NCI-H128 (cell line): ENCODE measurements at regions not wholly inside any gene's neighbourhood (a gene's known extent, or its start where the extent isn't known, plus 50 kb on each side); places are given as distances from the start of the nearest gene placed in this dataset.

Experiments used
- DNase-seq: peaks from one replicate; lab custom pipeline; 2025; ENCODE audit not compliant: unreplicated experiment; lab: John Stamatoyannopoulos, UW

GRCh38 chr12:19044891-19045290, 84.6 kb upstream of the PLEKHA5 start:
- no peak for DNase-seq

- DNase-seq = no peak
Measured at GRCh38 chr12:19045426-19045825, 84.1 kb upstream of the PLEKHA5 start.

- no peak for DNase-seq
Measured at GRCh38 chr12:19048943-19049342, 80.6 kb upstream of the PLEKHA5 start.

GRCh38 chr12:19052689-19053088, 76.8 kb upstream of the PLEKHA5 start:
- no peak for DNase-seq

- no peak for DNase-seq
Measured at GRCh38 chr12:19053218-19053617, 76.3 kb upstream of the PLEKHA5 start.

GRCh38 chr12:19054035-19054434, 75.5 kb upstream of the PLEKHA5 start:
- DNase-seq = no peak

- DNase-seq = no peak
Measured at GRCh38 chr12:19055589-19055988, 73.9 kb upstream of the PLEKHA5 start.

GRCh38 chr12:19058235-19059021, 71.1 kb upstream of the PLEKHA5 start:
- DNase-seq = no peak

- no peak for DNase-seq
Measured at GRCh38 chr12:19064713-19065112, 64.8 kb upstream of the PLEKHA5 start.

- DNase-seq = no peak
Measured at GRCh38 chr12:19065223-19065622, 64.3 kb upstream of the PLEKHA5 start.

GRCh38 chr12:19065871-19066270, 63.7 kb upstream of the PLEKHA5 start:
- DNase-seq = no peak

GRCh38 chr12:19066475-19067001, 63.0 kb upstream of the PLEKHA5 start:
- no peak for DNase-seq

- no peak for DNase-seq
Measured at GRCh38 chr12:19068137-19068536, 61.4 kb upstream of the PLEKHA5 start.

GRCh38 chr12:19070341-19070740, 59.2 kb upstream of the PLEKHA5 start:
- no peak for DNase-seq

GRCh38 chr12:19074700-19075099, 54.8 kb upstream of the PLEKHA5 start:
- DNase-seq = no peak

- DNase-seq = no peak
Measured at GRCh38 chr12:19075711-19076340, 53.7 kb upstream of the PLEKHA5 start.
